22Rv1 (cell line): ENCODE measurements at regions not wholly inside any gene's neighbourhood (a gene's known extent, or its start where the extent isn't known, plus 50 kb on each side); places are given as distances from the start of the nearest gene placed in this dataset.

Source experiments
- ZFX ChIP-seq: fragments of 450-650 bp; IDR thresholded peaks from 2 replicates; pipeline ENCODE4 v1.6.1; 2017; ENCODE audit warnings: antibody characterized with exemption, borderline replicate concordance
- TF ChIP-seq, protein P1 (sequence below): fragments of 450-650 bp; IDR thresholded peaks from 2 replicates; pipeline ENCODE4 v1.5.1; 2017; ENCODE audit warnings: mild to moderate bottlenecking

DNA sequence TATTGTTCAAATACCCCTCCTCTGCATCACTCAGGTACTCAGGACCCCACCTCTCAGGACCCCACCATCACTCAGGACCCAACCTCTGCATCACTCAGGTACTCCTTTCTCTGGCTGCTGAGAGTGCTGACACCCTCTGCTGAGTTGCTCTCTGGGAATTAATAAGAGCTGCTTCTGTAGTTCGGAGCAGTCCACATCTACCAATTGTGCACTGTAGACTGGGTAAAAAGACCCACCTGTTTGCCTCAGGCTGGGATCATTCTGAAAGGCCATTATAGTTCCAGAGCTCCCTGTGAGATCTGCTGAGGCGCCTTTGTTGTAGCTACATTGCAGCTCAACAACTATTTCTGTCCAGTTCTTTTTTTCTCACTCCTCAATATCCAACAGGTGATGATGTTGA is 276.3 kb upstream of the MYOCD start:
- TF ChIP-seq, protein P1, sequence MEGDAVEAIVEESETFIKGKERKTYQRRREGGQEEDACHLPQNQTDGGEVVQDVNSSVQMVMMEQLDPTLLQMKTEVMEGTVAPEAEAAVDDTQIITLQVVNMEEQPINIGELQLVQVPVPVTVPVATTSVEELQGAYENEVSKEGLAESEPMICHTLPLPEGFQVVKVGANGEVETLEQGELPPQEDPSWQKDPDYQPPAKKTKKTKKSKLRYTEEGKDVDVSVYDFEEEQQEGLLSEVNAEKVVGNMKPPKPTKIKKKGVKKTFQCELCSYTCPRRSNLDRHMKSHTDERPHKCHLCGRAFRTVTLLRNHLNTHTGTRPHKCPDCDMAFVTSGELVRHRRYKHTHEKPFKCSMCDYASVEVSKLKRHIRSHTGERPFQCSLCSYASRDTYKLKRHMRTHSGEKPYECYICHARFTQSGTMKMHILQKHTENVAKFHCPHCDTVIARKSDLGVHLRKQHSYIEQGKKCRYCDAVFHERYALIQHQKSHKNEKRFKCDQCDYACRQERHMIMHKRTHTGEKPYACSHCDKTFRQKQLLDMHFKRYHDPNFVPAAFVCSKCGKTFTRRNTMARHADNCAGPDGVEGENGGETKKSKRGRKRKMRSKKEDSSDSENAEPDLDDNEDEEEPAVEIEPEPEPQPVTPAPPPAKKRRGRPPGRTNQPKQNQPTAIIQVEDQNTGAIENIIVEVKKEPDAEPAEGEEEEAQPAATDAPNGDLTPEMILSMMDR, result no peak
- TF ChIP-seq ZFX, result no peak
